K562 (cell line): ENCODE measurements at regions not wholly inside any gene's neighbourhood (a gene's known extent, or its start where the extent isn't known, plus 50 kb on each side); places are given as distances from the start of the nearest gene placed in this dataset.

Source experiments
- ATAC-seq: fragments of 200-7000 bp; cut with Tn5 transposase; 3 replicates; pipeline ENCODE4 v1.9.1; 2020; ENCODE audit warnings: moderate library complexity
- BruUV-seq: library from RNA; stranded (reverse); fragments of 400-500 nt; replicated peaks from 2 replicates; lab custom pipeline; 2021; lab: Mats Ljungman, UMichigan
- CTCF ChIA-PET: fragments of 300-600 bp; formaldehyde crosslinking; extraction: SDS; loops from one replicate; lab custom pipeline; 2021; ENCODE audit warnings: low intra/inter-chr PET ratio; lab: Yijun Ruan, JAX
- POLR2A ChIA-PET: fragments of 300-600, 350-650 bp; sonication (Branson Sonifier 250); formaldehyde crosslinking; extraction: SDS; loops from one replicate; lab custom pipeline; 2021; ENCODE audit warnings: antibody characterized with exemption, inconsistent platforms; lab: Yijun Ruan, JAX
- DNase-seq, 4 experiments: peaks; one replicate each; pipeline versions ENCODE4 v3.0.0 to v3.0.0-alpha.2; 2011 to 2018; ENCODE audit warnings: low spot score in 3 of 4, mixed read lengths in 3 of 4; ENCODE audit errors: extremely low read depth in 1 of 4
- FAIRE-seq: peaks from 2 replicates; lab custom pipeline; 2011; peaks lifted over from hg19 to GRCh38; lab: Jason Lieb, UNC
- H2AFZ ChIP-seq: 2 replicates; pipeline ENCODE4 v1.6.0; 2011; ENCODE audit warnings: low read depth, low read length, control low read depth, inconsistent platforms
- H3K27ac ChIP-seq: fragments of 200-600 bp; 3 replicates; pipeline ENCODE4 v1.8.0; 2011; ENCODE audit warnings: low read depth, mild to moderate bottlenecking, control low read depth, inconsistent platforms, low read length, moderate library complexity, mixed read lengths; ENCODE audit errors: extremely low read depth
- H3K27me3 ChIP-seq, 2 experiments: fragments of 300-600 bp in 1 of 2; 2 replicates in 1 of 2; 3 replicates in 1 of 2; pipeline versions ENCODE4 v1.6.0 to v1.8.0; 2011; ENCODE audit warnings: inconsistent platforms in 2 of 2, low read length in 2 of 2, mild to moderate bottlenecking in 1 of 2, mixed read lengths in 1 of 2, moderate library complexity in 1 of 2; ENCODE audit not compliant: control insufficient read depth in 2 of 2, insufficient read depth in 2 of 2
- H3K36me3 ChIP-seq: fragments of 300-600 bp; 3 replicates; pipeline ENCODE4 v1.8.0; 2011; ENCODE audit warnings: mild to moderate bottlenecking, low read length, inconsistent platforms; ENCODE audit not compliant: control insufficient read depth, insufficient read depth
- H3K4me1 ChIP-seq, 2 experiments: fragments of 200-600 bp in 1 of 2; replicated peaks in 1 of 2; 2 replicates in 1 of 2; 3 replicates in 1 of 2; pipeline versions ENCODE4 v1.5.1 to v1.8.0; 2011; ENCODE audit warnings: inconsistent platforms in 2 of 2, low read length in 2 of 2, mild to moderate bottlenecking in 1 of 2, mixed read lengths in 1 of 2, moderate library complexity in 1 of 2; ENCODE audit not compliant: control insufficient read depth in 2 of 2, insufficient read depth in 2 of 2
- H3K4me2 ChIP-seq: 2 replicates; pipeline ENCODE4 v1.6.1; 2011; ENCODE audit warnings: low read length, control low read depth, inconsistent platforms, mixed read lengths; ENCODE audit not compliant: insufficient read depth
- H3K4me3 ChIP-seq: fragments of 200-600 bp; sonication (generic), shearing (Covaris generic); 2 replicates; pipeline ENCODE4 v1.5.1; 2016; ENCODE audit warnings: control low read depth, inconsistent platforms
- H3K79me2 ChIP-seq: fragments of 200-600 bp; 3 replicates; pipeline ENCODE4 v1.8.0; 2011; ENCODE audit warnings: low read length, inconsistent platforms; ENCODE audit not compliant: control insufficient read depth, insufficient read depth
- H3K9ac ChIP-seq, 2 experiments: 2 replicates each; pipeline versions ENCODE4 v1.6.0 to v1.6.1; 2011; ENCODE audit warnings: low read depth in 2 of 2, low read length in 2 of 2, control low read depth in 1 of 2, inconsistent platforms in 1 of 2, mild to moderate bottlenecking in 1 of 2, mixed read lengths in 1 of 2; ENCODE audit not compliant: insufficient read depth in 1 of 2
- H3K9me1 ChIP-seq: one replicate; pipeline ENCODE4 v1.6.0; 2011; ENCODE audit warnings: inconsistent platforms, mild to moderate bottlenecking, low read length, moderate library complexity; ENCODE audit not compliant: control insufficient read depth, insufficient read depth
- H3K9me3 ChIP-seq: replicated peaks from 2 replicates; pipeline ENCODE4 v1.5.1; 2011; ENCODE audit warnings: low read depth, low read length, inconsistent platforms; ENCODE audit not compliant: control insufficient read depth, insufficient read depth
- H4K20me1 ChIP-seq: replicated peaks from 2 replicates; pipeline ENCODE4 v1.6.1; 2011; ENCODE audit warnings: low read length, inconsistent platforms, mixed read lengths; ENCODE audit not compliant: control insufficient read depth, insufficient read depth
- BACH1 ChIP-seq: fragments of 200-800 bp; sonication (Bioruptor generic); IDR thresholded peaks from 2 replicates; pipeline ENCODE4 v1.6.1; 2016; ENCODE audit warnings: missing genetic modification characterization, missing compliant biosample characterization
- CBFA2T3 ChIP-seq: fragments of 450-650 bp; IDR thresholded peaks from 2 replicates; pipeline ENCODE4 v1.6.1; 2017
- CBX3 ChIP-seq, 2 experiments: IDR thresholded peaks; 1 replicate in 1 of 2; 2 replicates in 1 of 2; pipeline ENCODE4 v1.6.1; 2012; ENCODE audit warnings: inconsistent platforms in 2 of 2, low read length in 2 of 2, borderline replicate concordance in 1 of 2, control low read depth in 1 of 2
- GTF2E2 ChIP-seq: fragments of 200-800 bp; sonication (Bioruptor generic); IDR thresholded peaks from 2 replicates; pipeline ENCODE4 v1.6.1; 2016; ENCODE audit warnings: missing genetic modification characterization, missing compliant biosample characterization
- PTTG1 ChIP-seq: fragments of 450-650 bp; IDR thresholded peaks from 2 replicates; pipeline ENCODE4 v1.6.1; 2016; ENCODE audit warnings: low read depth, mild to moderate bottlenecking, missing genetic modification characterization, missing compliant biosample characterization
- PYGO2 ChIP-seq: fragments of 450-650 bp; IDR thresholded peaks from 2 replicates; pipeline ENCODE4 v1.6.1; 2016; ENCODE audit warnings: mild to moderate bottlenecking, missing genetic modification characterization, moderate library complexity, missing compliant biosample characterization
- SAFB2 ChIP-seq: fragments of 200-400 bp; formaldehyde crosslinking; IDR thresholded peaks from 2 replicates; pipeline ENCODE4 v1.6.1; 2018; ENCODE audit warnings: borderline replicate concordance, low read length, low read depth, moderate library complexity; ENCODE audit not compliant: severe bottlenecking
- TAF9B ChIP-seq: fragments of 450-650 bp; IDR thresholded peaks from 2 replicates; pipeline ENCODE4 v1.6.1; 2018; ENCODE audit warnings: mild to moderate bottlenecking; ENCODE audit not compliant: partially characterized antibody
- TBL1XR1 ChIP-seq, 2 experiments: IDR thresholded peaks; 2 replicates each; pipeline ENCODE4 v1.6.1; 2012; ENCODE audit warnings: improper control_type of control experiment in 2 of 2, low read length in 2 of 2, mild to moderate bottlenecking in 1 of 2
- TEAD4 ChIP-seq, 2 experiments: sonication (generic) in 1 of 2; formaldehyde crosslinking in 1 of 2; IDR thresholded peaks; 2 replicates each; pipeline versions ENCODE4 v1.6.1 to v1.8.0; 2012 to 2022; ENCODE audit warnings: borderline replicate concordance in 1 of 2, inconsistent platforms in 1 of 2, low read length in 1 of 2, mild to moderate bottlenecking in 1 of 2, missing genetic modification reagents in 1 of 2
- XRCC3 ChIP-seq: fragments of 450-650 bp; IDR thresholded peaks from 2 replicates; pipeline ENCODE4 v1.6.1; 2017; ENCODE audit warnings: mild to moderate bottlenecking, moderate library complexity
- ZNF217 ChIP-seq: sonication (generic); formaldehyde crosslinking; IDR thresholded peaks from 2 replicates; pipeline ENCODE4 v1.8.0; 2022; ENCODE audit warnings: mild to moderate bottlenecking, missing genetic modification reagents
- ZNF316 ChIP-seq: fragments of 450-650 bp; IDR thresholded peaks from 2 replicates; pipeline ENCODE4 v1.6.1; 2016
- WGBS: fragments of 100-300 bp; shearing (Covaris generic); methylation state at CpG from one replicate; pipeline ENCODE4 v1.1.6; 2016; ENCODE audit warnings: low coverage, mixed read lengths; ENCODE audit not compliant: insufficient coverage; ENCODE audit errors: missing lambda C conversion rate; 5-methylcytosine and 5-hydroxymethylcytosine counted together
- in situ Hi-C: fragments of 300-500 bp; cut with MboI; formaldehyde crosslinking; loops from 4 replicates; pipeline ENCODE4 v1.15.0; 2018; ENCODE audit warnings: inconsistent platforms, mixed read lengths
- intact Hi-C: fragments of 100-400 bp; cut with micrococcal nuclease; formaldehyde crosslinking; loops from 2 replicates; pipeline ENCODE4 v1.14.2; 2022
- TF ChIP-seq, protein P1 (sequence below), 3 experiments: IDR thresholded peaks in 2 of 3; conservative IDR thresholded peaks in 1 of 3; 2 replicates each; pipeline ENCODE4 v1.5.1; 2011 to 2012; ENCODE audit warnings: low read length in 3 of 3, mild to moderate bottlenecking in 3 of 3, control low read depth in 2 of 3, improper control_type of control experiment in 1 of 3, inconsistent platforms in 1 of 3, low read depth in 1 of 3, mixed read lengths in 1 of 3, moderate library complexity in 1 of 3; ENCODE audit not compliant: insufficient read depth in 2 of 3
- TF ChIP-seq, protein P2 (sequence below): sonication (generic); formaldehyde crosslinking; IDR thresholded peaks from 2 replicates; pipeline ENCODE4 v1.8.1; 2023; ENCODE audit warnings: missing genetic modification reagents, mild to moderate bottlenecking, borderline replicate concordance
- TF ChIP-seq, protein P3 (sequence below): sonication (generic); formaldehyde crosslinking; IDR thresholded peaks from 2 replicates; pipeline ENCODE4 v1.8.0; 2022; ENCODE audit warnings: missing genetic modification reagents, mild to moderate bottlenecking, moderate library complexity, borderline replicate concordance

DNA sequence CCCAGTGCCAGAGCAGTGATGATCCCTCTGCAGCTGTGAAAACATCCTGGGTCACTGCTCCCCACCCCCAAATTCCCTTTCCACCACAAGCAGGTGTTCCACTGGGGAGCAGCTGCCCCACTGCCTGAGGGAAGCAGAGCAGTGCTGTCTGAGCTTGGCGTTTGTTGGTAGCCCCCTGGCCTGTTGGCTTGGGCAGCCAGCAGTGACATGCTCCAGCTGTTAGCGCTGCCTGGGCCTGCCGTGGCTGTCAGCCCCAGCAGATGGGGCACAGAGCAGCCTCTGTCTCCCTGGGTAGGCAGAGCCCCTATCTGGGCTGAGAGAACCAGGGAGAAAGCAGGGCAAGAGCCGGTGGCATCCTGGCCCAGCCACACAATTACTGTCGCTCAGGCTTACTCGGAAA is 247.7 kb downstream of the GLI2 start:
- BruUV-seq: no TSS peak
- in situ Hi-C loops: no loop called here
- Histone ChIP-seq H3K9me3 (no peaks in the 10 kb centered on the region), H2AFZ (no peak overlapping the region), H3K9ac (no peak overlapping the region), H4K20me1 (peaks cover 13% of the 10 kb centered on the region; the same call in 1 of the 2 replicates), H3K4me1 (peaks cover 0 to 7% of the 10 kb centered on the region in 2 experiments; a peak in 2 of 5 replicates), H3K27ac (no peak overlapping the region), H3K9me1 (no peaks in the 10 kb centered on the region), H3K4me2 (no peak overlapping the region), H3K79me2 (no peaks in the 10 kb centered on the region), H3K36me3 (no peaks in the 10 kb centered on the region), H3K27me3 (peaks cover 0 to 55% of the 10 kb centered on the region in 2 experiments; a peak in 3 of 5 replicates), H3K4me3 (no peak overlapping the region)
- ChIA-PET POLR2A (interaction anchor here (0.5 to 0.7 kb wide), 2 partner anchors 33 to 96 kb away, joined by 3 read pairs; no protein-coding TSS in a partner anchor), CTCF (no interaction called here)
- ATAC-seq: no peak
- no peak for DNase-seq
- 0% methylated on average over 6 of the region's 6 CpGs for WGBS
- intact Hi-C loops: no loop called here
- FAIRE-seq: no peak
- TF ChIP-seq CBX3 (IDR thresholded peaks at IDR 0.05; ENCODE audit: borderline replicate concordance in 1 of 2, low read length in 2 of 2): no peak
- TF ChIP-seq SAFB2: no peak
- TF ChIP-seq GTF2E2 (tag): no peak
- TF ChIP-seq, protein P1, sequence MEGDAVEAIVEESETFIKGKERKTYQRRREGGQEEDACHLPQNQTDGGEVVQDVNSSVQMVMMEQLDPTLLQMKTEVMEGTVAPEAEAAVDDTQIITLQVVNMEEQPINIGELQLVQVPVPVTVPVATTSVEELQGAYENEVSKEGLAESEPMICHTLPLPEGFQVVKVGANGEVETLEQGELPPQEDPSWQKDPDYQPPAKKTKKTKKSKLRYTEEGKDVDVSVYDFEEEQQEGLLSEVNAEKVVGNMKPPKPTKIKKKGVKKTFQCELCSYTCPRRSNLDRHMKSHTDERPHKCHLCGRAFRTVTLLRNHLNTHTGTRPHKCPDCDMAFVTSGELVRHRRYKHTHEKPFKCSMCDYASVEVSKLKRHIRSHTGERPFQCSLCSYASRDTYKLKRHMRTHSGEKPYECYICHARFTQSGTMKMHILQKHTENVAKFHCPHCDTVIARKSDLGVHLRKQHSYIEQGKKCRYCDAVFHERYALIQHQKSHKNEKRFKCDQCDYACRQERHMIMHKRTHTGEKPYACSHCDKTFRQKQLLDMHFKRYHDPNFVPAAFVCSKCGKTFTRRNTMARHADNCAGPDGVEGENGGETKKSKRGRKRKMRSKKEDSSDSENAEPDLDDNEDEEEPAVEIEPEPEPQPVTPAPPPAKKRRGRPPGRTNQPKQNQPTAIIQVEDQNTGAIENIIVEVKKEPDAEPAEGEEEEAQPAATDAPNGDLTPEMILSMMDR (IDR thresholded peaks at IDR 0.05 in 2 of 3, conservative IDR thresholded peaks at IDR 0.05 in 1 of 3; ENCODE audit: insufficient read depth in 2 of 3, low read depth in 1 of 3, low read length in 3 of 3): no peak
- TF ChIP-seq, protein P2, sequence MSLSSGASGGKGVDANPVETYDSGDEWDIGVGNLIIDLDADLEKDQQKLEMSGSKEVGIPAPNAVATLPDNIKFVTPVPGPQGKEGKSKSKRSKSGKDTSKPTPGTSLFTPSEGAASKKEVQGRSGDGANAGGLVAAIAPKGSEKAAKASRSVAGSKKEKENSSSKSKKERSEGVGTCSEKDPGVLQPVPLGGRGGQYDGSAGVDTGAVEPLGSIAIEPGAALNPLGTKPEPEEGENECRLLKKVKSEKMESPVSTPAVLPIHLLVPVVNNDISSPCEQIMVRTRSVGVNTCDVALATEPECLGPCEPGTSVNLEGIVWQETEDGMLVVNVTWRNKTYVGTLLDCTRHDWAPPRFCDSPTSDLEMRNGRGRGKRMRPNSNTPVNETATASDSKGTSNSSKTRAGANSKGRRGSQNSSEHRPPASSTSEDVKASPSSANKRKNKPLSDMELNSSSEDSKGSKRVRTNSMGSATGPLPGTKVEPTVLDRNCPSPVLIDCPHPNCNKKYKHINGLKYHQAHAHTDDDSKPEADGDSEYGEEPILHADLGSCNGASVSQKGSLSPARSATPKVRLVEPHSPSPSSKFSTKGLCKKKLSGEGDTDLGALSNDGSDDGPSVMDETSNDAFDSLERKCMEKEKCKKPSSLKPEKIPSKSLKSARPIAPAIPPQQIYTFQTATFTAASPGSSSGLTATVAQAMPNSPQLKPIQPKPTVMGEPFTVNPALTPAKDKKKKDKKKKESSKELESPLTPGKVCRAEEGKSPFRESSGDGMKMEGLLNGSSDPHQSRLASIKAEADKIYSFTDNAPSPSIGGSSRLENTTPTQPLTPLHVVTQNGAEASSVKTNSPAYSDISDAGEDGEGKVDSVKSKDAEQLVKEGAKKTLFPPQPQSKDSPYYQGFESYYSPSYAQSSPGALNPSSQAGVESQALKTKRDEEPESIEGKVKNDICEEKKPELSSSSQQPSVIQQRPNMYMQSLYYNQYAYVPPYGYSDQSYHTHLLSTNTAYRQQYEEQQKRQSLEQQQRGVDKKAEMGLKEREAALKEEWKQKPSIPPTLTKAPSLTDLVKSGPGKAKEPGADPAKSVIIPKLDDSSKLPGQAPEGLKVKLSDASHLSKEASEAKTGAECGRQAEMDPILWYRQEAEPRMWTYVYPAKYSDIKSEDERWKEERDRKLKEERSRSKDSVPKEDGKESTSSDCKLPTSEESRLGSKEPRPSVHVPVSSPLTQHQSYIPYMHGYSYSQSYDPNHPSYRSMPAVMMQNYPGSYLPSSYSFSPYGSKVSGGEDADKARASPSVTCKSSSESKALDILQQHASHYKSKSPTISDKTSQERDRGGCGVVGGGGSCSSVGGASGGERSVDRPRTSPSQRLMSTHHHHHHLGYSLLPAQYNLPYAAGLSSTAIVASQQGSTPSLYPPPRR: no peak
- no peak for TF ChIP-seq TBL1XR1 (IDR thresholded peaks at IDR 0.05; ENCODE audit: low read length in 2 of 2)
- TF ChIP-seq CBFA2T3: no peak
- TF ChIP-seq PYGO2 (tag): no peak
- TF ChIP-seq, protein P3, sequence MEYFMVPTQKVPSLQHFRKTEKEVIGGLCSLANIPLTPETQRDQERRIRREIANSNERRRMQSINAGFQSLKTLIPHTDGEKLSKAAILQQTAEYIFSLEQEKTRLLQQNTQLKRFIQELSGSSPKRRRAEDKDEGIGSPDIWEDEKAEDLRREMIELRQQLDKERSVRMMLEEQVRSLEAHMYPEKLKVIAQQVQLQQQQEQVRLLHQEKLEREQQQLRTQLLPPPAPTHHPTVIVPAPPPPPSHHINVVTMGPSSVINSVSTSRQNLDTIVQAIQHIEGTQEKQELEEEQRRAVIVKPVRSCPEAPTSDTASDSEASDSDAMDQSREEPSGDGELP (CRISPR knock-in tag): no peak
- no peak for TF ChIP-seq ZNF217 (CRISPR knock-in tag)
- TF ChIP-seq TEAD4 (IDR thresholded peaks at IDR 0.05; ENCODE audit: low read length): no peak
- TF ChIP-seq TEAD4 (CRISPR knock-in tag; IDR thresholded peaks at IDR 0.05; ENCODE audit: borderline replicate concordance): no peak
- no peak for TF ChIP-seq PTTG1 (tag)
- no peak for TF ChIP-seq TAF9B
- TF ChIP-seq ZNF316: no peak
- no peak for TF ChIP-seq XRCC3
- no peak for TF ChIP-seq BACH1 (tag)
